Endothelial cell (in vitro differentiated cells): ENCODE measurements at regions not wholly inside any gene's neighbourhood (a gene's known extent, or its start where the extent isn't known, plus 50 kb on each side); places are given as distances from the start of the nearest gene placed in this dataset.

Experiments
- DNase-seq: peaks from one replicate; pipeline ENCODE4 v3.0.0; 2021; ENCODE audit warnings: low spot score
- H3K27ac Mint-ChIP-seq: one replicate; pipeline ENCODE4 v1.8.0; 2021; ENCODE audit warnings: mixed read lengths, inconsistent platforms; ENCODE audit not compliant: unreplicated experiment
- H3K27me3 Mint-ChIP-seq: one replicate; pipeline ENCODE4 v1.8.0; 2021; ENCODE audit warnings: mild to moderate bottlenecking, moderate library complexity, mixed read lengths, inconsistent platforms; ENCODE audit not compliant: unreplicated experiment
- H3K36me3 Mint-ChIP-seq: one replicate; pipeline ENCODE4 v1.8.0; 2021; ENCODE audit warnings: mild to moderate bottlenecking, low read depth, mixed read lengths, inconsistent platforms; ENCODE audit not compliant: unreplicated experiment
- H3K4me1 Mint-ChIP-seq: one replicate; pipeline ENCODE4 v1.8.0; 2021; ENCODE audit warnings: mild to moderate bottlenecking, mixed read lengths, inconsistent platforms; ENCODE audit not compliant: unreplicated experiment
- H3K4me3 Mint-ChIP-seq: one replicate; pipeline ENCODE4 v1.8.0; 2021; ENCODE audit warnings: mild to moderate bottlenecking, mixed read lengths, inconsistent platforms; ENCODE audit not compliant: unreplicated experiment
- H3K9me3 Mint-ChIP-seq: one replicate; pipeline ENCODE4 v1.8.0; 2021; ENCODE audit warnings: mixed read lengths, inconsistent platforms; ENCODE audit not compliant: unreplicated experiment
- CTCF ChIP-seq: fragments of 200-600 bp; sonication (generic); IDR thresholded peaks from one replicate; pipeline ENCODE4 v1.5.0; 2021; ENCODE audit warnings: antibody characterized with exemption; ENCODE audit not compliant: unreplicated experiment

- Mint-ChIP-seq H3K27ac (no peak overlapping the region), H3K4me1 (no peaks in the 10 kb centered on the region), H3K27me3 (no peaks in the 10 kb centered on the region), H3K36me3 (no peaks in the 10 kb centered on the region), H3K9me3 (no peaks in the 10 kb centered on the region), H3K4me3 (no peak overlapping the region)
- no peak for DNase-seq
- TF ChIP-seq CTCF: no peak
Measured at GRCh38 chr1:102282955-102283354, 286.2 kb upstream of the OLFM3 start.

GRCh38 chr1:102262994-102263393 is 266.3 kb upstream of the OLFM3 start:
- Mint-ChIP-seq H3K4me1 (no peaks in the 10 kb centered on the region), H3K27me3 (no peaks in the 10 kb centered on the region), H3K36me3 (no peaks in the 10 kb centered on the region), H3K27ac (no peak overlapping the region), H3K4me3 (no peak overlapping the region), H3K9me3 (no peaks in the 10 kb centered on the region)
- no peak for DNase-seq
- no peak for TF ChIP-seq CTCF

GRCh38 chr1:102252731-102253505 is 256.2 kb upstream of the OLFM3 start:
- Mint-ChIP-seq H3K36me3 (no peaks in the 10 kb centered on the region), H3K4me1 (peaks cover 2% of the 10 kb centered on the region), H3K27ac (no peak overlapping the region), H3K4me3 (no peak overlapping the region), H3K27me3 (no peaks in the 10 kb centered on the region), H3K9me3 (no peaks in the 10 kb centered on the region)
- TF ChIP-seq CTCF: no peak
- no peak for DNase-seq

GRCh38 chr1:102241431-102242338 is 245.0 kb upstream of the OLFM3 start:
- DNase-seq: no peak
- Mint-ChIP-seq H3K36me3 (no peaks in the 10 kb centered on the region), H3K4me3 (no peak overlapping the region), H3K4me1 (no peaks in the 10 kb centered on the region), H3K9me3 (no peaks in the 10 kb centered on the region), H3K27ac (no peak overlapping the region), H3K27me3 (no peaks in the 10 kb centered on the region)
- no peak for TF ChIP-seq CTCF

GRCh38 chr1:102239247-102239646 is 242.5 kb upstream of the OLFM3 start:
- TF ChIP-seq CTCF: no peak
- Mint-ChIP-seq H3K27ac (no peak overlapping the region), H3K27me3 (peaks cover 2% of the 10 kb centered on the region), H3K4me3 (no peak overlapping the region), H3K9me3 (peaks cover 5% of the 10 kb centered on the region), H3K4me1 (no peaks in the 10 kb centered on the region), H3K36me3 (peaks cover 7% of the 10 kb centered on the region)
- DNase-seq: no peak
